ENCODE measurements at regions not wholly inside any gene's neighbourhood (a gene's known extent, or its start where the extent isn't known, plus 50 kb on each side); places are given as distances from the start of the nearest gene placed in this dataset.

- no peak for TF ChIP-seq CTCF (conservative IDR thresholded peaks at IDR 0.05 in 1 of 2, IDR thresholded peaks at IDR 0.05 in 1 of 2; ENCODE audit: extremely low read depth in 1 of 2, insufficient read depth in 1 of 2, low read depth in 1 of 2, low read length in 2 of 2)
- TF ChIP-seq EZH2 (IDR thresholded peaks at IDR 0.05; ENCODE audit: borderline replicate concordance, low read length) = no peak
Observed at GRCh38 chr6:147637620-147638195, 129.2 kb downstream of the SAMD5 start.

Measured in mammary epithelial cell (primary cell).